ENCODE measurements at regions not wholly inside any gene's neighbourhood (a gene's known extent, or its start where the extent isn't known, plus 50 kb on each side); places are given as distances from the start of the nearest gene placed in this dataset.
"Not testable (repeated sequence)": the region's sequence is repeated elsewhere in the genome, so short reads cannot be mapped to it uniquely, and the experiment has no call there.

DNA sequence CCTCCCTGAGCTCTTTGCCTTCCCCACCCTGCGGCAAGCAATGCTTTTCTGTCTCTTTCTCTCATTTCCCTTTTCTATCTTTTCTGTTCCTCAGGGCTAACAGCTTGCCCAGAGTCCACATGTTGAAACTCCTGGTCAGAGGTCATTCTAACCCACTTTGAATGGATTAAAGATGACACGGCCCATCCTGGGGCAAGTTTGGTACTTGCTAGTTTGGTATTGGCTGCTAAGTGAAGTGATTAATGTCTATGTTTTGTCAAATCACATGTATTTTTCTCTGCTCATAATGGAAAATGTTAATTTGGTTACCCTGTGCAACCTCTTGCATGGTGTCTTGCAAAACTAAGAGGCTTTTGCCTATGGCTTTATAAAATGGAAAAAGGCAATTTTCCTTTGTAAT lies 960.2 kb downstream of the CNTNAP5 start:
- no peak for DNase-seq (ENCODE audit: low read depth)
- TF ChIP-seq, protein P1, sequence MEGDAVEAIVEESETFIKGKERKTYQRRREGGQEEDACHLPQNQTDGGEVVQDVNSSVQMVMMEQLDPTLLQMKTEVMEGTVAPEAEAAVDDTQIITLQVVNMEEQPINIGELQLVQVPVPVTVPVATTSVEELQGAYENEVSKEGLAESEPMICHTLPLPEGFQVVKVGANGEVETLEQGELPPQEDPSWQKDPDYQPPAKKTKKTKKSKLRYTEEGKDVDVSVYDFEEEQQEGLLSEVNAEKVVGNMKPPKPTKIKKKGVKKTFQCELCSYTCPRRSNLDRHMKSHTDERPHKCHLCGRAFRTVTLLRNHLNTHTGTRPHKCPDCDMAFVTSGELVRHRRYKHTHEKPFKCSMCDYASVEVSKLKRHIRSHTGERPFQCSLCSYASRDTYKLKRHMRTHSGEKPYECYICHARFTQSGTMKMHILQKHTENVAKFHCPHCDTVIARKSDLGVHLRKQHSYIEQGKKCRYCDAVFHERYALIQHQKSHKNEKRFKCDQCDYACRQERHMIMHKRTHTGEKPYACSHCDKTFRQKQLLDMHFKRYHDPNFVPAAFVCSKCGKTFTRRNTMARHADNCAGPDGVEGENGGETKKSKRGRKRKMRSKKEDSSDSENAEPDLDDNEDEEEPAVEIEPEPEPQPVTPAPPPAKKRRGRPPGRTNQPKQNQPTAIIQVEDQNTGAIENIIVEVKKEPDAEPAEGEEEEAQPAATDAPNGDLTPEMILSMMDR (IDR thresholded peaks at IDR 0.05; ENCODE audit: insufficient read depth, low read depth, low read length), result no peak
- H3K4me3 ChIP-seq (ENCODE audit: low read depth, low read length), result no peak overlapping the region

DNA sequence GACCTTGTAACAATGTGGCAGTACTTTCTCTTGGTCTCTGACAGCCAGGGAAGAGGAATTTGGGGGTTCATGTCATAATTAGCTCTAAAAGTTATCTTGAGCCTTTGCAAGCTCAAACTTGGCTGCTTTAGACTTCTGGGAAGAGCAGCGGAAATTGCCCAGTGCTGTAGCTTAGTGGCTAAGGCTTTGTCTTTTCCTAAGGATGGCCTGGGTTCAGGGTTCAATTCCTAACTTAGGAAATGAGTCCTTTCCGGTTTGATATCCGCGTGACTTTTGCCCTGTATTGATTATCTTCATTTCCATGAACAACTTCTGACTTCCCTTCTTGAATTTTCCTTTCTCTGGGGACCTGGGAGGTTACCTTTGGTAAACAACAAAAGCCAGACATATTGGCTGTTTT lies 961.0 kb downstream of the CNTNAP5 start:
- TF ChIP-seq, protein P1 (IDR thresholded peaks at IDR 0.05; ENCODE audit: insufficient read depth, low read depth, low read length), result no peak
- no peak overlapping the region for H3K4me3 ChIP-seq (ENCODE audit: low read depth, low read length)
- no peak for DNase-seq (ENCODE audit: low read depth)

DNA sequence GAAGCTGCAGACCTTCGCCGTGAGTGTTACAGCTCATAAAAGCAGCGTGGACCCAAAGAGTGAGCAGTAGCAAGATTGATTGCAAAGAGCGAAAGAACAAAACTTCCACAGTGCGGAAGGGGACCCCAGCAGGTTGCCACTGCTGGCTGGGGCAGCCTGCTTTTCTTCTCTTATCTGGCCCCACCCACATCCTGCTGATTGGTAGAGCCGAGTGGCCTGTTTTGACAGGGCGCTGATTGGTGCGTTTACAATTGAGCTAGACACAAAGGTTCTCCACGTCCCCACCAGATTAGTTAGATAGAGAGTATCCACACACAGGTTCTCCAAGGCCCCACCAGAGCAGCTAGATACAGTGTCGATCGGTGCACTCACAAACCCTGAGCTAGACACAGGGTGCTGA lies 961.8 kb downstream of the CNTNAP5 start:
- DNase-seq (ENCODE audit: low read depth); H3K4me3 ChIP-seq (ENCODE audit: low read depth, low read length): not testable (repeated sequence)

DNA sequence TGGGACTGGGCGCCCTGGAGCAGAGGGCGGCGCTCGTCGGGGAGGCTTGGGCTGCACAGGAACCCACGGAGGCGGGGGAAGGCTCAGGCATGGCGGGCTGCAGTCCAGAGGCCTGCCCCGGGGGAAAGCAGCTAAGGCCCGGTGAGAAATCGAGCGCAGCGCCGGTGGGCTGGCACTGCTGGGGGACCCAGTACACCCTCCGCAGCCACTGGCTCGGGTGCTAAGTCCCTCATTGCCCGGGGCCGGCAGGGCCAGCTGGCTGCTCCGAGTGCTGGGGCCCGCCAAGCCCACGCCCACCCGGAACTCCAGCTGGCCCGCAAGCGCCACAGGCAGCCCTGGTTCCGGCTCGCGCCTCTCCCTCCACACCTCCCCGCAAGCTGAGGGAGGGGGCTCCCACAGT lies 962.3 kb downstream of the CNTNAP5 start:
- not testable (repeated sequence) for DNase-seq (ENCODE audit: low read depth); H3K4me3 ChIP-seq (ENCODE audit: low read depth, low read length)

DNA sequence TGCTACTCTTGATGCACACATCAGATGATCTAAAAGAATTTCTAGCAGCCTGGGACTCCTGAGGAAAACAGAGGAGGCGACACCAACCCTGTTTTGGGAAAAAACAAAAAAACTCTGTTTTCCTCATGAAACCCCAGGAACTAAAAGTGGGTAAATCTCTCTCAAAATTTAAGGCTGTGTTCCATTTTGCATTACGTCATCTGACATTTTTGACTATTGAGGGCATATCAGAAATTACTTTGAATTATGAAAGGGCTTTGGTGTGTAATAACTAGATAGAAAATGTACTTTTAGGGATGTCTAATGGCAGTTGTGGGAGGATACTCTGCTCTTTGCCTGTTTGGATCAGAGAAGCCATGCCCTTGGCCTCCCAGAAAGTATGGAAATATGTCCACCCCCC lies 963.0 kb downstream of the CNTNAP5 start:
- no peak for DNase-seq (ENCODE audit: low read depth)
- no peak overlapping the region for H3K4me3 ChIP-seq (ENCODE audit: low read depth, low read length)
- TF ChIP-seq, protein P1 (IDR thresholded peaks at IDR 0.05; ENCODE audit: insufficient read depth, low read depth, low read length), result no peak

DNA sequence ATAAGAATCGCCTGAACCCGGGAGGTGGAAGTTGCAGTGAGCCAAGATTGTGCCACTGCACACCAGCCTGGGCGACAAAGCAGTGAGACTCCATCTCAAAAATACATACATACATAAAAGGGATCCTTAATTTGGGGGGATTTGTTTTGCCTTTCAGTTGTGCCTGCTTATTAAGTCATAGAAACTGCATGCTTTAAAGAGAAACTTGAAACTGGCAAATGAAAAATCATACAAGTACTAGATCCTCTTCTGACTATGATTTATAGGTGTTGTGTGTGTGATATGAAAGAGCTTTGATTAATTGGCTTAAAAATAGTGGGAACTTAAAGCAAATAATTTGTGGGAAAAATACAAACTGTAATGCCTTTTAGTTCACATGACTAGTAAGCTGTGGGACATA lies 963.7 kb downstream of the CNTNAP5 start:
- TF ChIP-seq, protein P1 (IDR thresholded peaks at IDR 0.05; ENCODE audit: insufficient read depth, low read depth, low read length), result no peak

DNA sequence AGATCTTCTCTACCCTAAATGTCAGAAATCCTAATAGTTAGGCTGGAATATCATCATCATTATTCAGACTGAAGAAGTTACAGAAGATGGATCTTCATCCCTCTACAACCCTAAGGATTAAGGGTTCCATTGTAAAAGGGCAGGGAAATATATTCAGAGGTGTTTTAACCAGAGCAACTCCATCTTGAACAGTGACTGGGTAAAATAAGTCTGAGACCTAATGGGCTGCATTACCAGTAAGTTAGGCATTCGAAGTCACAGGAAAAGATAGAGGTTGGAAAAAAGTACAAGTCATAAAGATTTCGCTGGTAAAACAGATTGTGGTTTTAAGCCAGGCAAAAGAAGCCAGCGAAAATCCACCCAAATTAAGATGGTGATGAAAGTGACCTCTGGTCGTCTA lies 968.7 kb downstream of the CNTNAP5 start:
- no peak overlapping the region for H3K4me3 ChIP-seq (ENCODE audit: low read depth, low read length)
- TF ChIP-seq, protein P1 (IDR thresholded peaks at IDR 0.05; ENCODE audit: insufficient read depth, low read depth, low read length), result no peak
- no peak for DNase-seq (ENCODE audit: low read depth)

More for the DNA sequence above, 963.7 kb downstream of the CNTNAP5 start:
- no peak overlapping the region for H3K4me3 ChIP-seq (ENCODE audit: low read depth, low read length)
- DNase-seq (ENCODE audit: low read depth), result no peak

DNA sequence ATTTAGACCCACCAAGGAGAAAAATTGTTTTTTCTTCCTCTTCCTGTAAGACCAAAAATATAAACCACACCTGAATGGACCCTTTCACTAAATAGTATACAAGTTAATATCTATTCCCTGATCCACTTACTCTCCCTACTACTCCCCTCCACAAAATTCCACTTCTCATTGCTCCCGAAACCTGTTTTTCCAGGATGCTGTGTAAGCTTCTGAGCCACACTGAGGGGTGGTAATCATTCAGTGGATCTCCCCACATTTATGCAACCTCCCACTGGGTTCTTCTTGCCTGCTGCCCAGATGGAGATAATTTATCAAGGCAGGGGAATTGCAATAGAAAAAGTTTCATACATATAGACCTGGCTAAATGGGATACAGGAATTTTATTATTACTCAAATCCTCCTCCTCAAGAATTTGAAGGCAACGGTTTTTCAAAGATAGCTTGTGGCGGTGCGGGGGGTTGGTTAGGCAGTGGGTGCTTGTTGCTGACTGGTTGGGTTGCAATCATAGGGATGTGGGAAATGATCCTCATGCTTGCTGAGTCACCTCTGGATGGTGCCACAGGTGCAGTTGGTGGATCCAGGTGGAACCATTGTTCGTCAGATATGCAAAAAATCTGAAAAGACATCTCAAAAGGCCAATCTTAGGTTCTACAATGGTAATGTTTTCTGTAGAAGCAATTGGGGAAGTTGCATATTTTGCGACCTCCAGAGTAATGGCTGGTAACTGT lies 970.3 kb downstream of the CNTNAP5 start:
- TF ChIP-seq, protein P1 (IDR thresholded peaks at IDR 0.05; ENCODE audit: insufficient read depth, low read depth, low read length), result no peak
- DNase-seq (ENCODE audit: low read depth), result no peak
- no peak overlapping the region for H3K4me3 ChIP-seq (ENCODE audit: low read depth, low read length)
